Fibroblast of mammary gland (primary cell): ENCODE measurements at regions not wholly inside any gene's neighbourhood (a gene's known extent, or its start where the extent isn't known, plus 50 kb on each side); places are given as distances from the start of the nearest gene placed in this dataset.

ENCODE experiments used
- DNase-seq: peaks from one replicate; pipeline ENCODE4 v3.0.0-alpha.2; 2010; ENCODE audit warnings: low read depth
- H3K4me3 ChIP-seq: 2 replicates; pipeline ENCODE4 v1.5.1; 2011; ENCODE audit warnings: low read depth, mild to moderate bottlenecking, low read length, moderate library complexity; ENCODE audit not compliant: control insufficient read depth
- TF ChIP-seq, protein P1 (sequence below): conservative IDR thresholded peaks from 2 replicates; pipeline ENCODE4 v1.5.1; 2011; ENCODE audit warnings: low read depth, low read length, inconsistent platforms; ENCODE audit not compliant: control insufficient read depth, insufficient read depth

DNA sequence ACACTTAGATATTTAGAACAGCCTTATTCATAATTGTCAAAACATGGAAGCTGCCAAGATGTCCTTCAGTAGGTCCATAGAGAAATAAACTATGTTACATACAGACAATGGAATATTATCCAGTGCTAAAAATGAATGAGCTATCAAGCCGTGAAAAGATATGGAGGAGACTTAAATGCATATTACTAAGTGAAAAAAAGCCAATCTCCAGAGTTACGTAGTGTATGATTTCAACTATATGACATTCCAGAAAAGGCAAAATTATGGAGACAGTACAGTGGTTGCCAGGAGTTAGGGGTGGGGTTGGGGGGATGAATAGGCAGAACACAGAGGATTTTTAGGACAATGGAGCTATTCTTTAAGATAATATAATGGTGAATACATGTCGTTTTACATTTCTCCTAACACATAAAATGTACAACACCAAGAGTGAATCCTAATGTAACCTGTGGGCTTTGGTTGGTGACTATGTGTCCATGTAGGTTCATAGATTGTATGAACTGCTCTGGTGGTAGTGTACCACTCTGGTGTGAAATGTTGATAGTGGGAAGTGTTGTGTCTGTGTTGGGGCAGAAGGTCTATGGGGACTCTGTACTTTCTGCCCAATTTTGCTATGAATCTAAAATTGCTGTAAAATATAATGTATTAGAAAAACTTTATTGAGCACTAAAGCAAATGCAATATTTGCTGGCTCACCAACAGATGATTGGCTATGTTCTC is 122.6 kb downstream of the USP22 start:
- no peak for DNase-seq
- H3K4me3 ChIP-seq: no peak overlapping the region
- TF ChIP-seq, protein P1, sequence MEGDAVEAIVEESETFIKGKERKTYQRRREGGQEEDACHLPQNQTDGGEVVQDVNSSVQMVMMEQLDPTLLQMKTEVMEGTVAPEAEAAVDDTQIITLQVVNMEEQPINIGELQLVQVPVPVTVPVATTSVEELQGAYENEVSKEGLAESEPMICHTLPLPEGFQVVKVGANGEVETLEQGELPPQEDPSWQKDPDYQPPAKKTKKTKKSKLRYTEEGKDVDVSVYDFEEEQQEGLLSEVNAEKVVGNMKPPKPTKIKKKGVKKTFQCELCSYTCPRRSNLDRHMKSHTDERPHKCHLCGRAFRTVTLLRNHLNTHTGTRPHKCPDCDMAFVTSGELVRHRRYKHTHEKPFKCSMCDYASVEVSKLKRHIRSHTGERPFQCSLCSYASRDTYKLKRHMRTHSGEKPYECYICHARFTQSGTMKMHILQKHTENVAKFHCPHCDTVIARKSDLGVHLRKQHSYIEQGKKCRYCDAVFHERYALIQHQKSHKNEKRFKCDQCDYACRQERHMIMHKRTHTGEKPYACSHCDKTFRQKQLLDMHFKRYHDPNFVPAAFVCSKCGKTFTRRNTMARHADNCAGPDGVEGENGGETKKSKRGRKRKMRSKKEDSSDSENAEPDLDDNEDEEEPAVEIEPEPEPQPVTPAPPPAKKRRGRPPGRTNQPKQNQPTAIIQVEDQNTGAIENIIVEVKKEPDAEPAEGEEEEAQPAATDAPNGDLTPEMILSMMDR: no peak

DNA sequence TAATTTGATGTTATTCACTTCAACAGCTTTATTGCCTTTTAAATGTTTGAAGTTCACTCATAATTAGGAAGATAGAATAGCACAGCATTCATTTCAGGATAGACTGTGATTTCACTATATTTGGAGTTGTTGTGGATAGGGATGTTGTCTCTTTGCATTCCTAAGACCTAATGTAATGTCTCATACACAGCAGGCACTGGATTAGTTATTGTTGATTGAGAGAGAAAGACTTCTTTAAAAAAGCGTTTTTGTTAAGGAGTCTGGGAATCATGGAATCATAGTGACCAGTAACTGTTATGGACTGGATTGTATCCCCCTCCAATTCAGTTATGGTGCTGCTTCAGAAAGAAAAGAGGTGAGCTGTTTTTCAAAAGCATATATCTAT is 122.0 kb downstream of the USP22 start:
- no peak overlapping the region for H3K4me3 ChIP-seq
- TF ChIP-seq, protein P1: no peak
- peak; percentile 42 for DNase-seq

DNA sequence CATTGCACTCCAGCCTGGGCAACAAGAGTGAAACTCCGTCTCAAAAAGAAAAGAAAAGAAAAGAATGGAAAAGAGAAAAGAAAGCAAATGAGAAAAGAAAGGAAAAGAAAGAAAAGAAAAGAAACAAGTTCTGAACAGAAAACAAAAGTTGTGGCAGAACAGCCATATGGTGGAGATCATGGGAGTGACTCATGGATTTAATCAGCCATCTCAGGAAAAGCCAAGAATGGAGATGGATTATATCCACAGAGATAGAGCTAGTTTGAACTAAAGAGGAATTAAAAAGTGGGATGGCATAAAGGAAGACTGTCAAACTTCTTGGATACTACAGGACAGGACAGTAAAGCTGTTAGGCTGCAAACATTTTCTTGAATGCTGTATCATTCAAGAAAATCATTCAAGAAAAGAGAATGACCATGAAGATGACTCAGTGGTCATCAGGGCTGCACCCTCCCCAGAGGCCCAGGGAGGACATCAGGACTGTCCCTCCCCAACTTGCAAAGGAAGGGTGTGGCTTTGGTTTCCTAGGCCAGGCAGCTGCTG is 120.6 kb downstream of the USP22 start:
- H3K4me3 ChIP-seq: no peak overlapping the region
- TF ChIP-seq, protein P1: no peak
- peak; percentile 72 for DNase-seq

DNA sequence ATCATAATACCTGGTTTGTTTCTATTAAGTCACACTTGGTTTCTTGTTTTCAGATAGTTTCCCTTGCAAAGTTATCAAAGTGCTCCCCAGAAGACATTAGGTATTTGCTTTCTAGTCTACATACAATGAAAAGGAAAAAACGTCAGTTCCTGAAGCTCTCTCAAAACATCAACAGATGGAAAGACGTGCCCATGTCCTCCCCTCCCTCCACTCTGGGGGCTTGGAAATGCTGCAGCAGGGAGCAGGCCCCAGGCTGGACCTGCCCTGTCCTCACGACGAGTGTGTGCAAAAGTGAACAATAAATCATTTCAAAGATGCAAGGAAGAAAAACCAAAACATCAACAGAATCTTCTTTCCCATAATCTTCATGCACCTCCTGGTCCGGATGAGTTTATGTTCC is 118.5 kb downstream of the USP22 start:
- DNase-seq: no peak
- H3K4me3 ChIP-seq: no peak overlapping the region
- TF ChIP-seq, protein P1: no peak

DNA sequence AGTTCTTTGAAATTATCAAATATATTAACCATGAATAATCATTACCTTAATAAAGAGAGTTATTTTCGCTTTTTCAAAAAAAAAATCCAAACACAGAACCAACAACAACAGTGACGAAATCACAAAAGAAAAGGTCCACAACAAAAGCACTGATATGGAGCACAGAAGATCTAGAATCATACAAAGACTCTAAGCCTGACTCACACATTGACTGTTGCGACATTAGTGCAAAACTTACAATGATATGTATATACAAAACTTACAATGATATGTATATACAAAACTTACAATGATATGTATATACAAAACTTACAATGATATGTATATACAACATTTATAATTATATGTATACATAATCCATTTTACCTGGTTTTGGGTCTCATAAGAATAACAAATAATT is 117.7 kb downstream of the USP22 start:
- DNase-seq: peak; percentile 44
- no peak overlapping the region for H3K4me3 ChIP-seq
- TF ChIP-seq, protein P1: no peak

DNA sequence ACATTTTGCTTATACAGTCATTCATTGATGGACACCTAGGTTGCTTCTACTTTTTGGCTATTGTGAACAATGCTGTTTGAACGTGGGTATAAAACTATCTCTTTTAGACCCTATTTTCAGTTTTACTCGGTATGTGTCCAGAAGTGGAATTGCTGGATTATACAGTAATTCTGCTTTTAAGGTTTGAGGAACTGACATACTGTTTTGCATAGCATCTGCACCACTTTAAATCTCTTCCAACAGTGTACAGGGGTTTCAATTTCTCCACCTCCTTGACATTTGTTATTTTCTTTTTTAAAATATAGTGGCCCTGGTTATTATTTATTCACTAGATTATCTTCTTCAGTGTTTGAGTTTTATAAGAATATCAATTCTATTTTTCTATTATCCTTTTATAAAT is 116.9 kb downstream of the USP22 start:
- DNase-seq: no peak
- TF ChIP-seq, protein P1: no peak
- no peak overlapping the region for H3K4me3 ChIP-seq

DNA sequence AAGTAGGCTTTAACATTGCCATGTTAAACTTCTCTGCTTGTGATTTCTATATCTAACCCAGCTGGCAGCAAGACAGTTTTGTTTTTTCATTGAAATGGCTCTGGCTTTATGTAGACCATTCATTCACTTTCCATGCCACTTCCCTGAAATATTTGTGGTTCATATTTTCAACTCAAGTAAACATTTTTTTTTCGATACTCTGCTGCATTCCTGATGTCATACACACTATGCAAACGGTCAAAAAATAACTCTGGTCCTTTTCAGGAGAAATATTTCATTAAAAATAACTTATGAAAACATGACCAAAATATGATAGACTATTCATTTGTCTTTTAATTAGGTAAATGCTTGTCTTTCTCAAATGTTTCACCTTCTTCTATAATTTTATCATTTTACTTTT is 116.3 kb downstream of the USP22 start:
- DNase-seq: peak; percentile 4
- H3K4me3 ChIP-seq: no peak overlapping the region

More for the DNA sequence above, 116.3 kb downstream of the USP22 start:
- TF ChIP-seq, protein P1: no peak
